H1 (cell line): ENCODE measurements at regions not wholly inside any gene's neighbourhood (a gene's known extent, or its start where the extent isn't known, plus 50 kb on each side); places are given as distances from the start of the nearest gene placed in this dataset.

Source experiments
- CTCF ChIA-PET: fragments of 300-600 bp; sonication (Branson Sonifier 250); formaldehyde crosslinking; loops from one replicate; lab custom pipeline; 2021; ENCODE audit not compliant: partially characterized antibody; lab: Charles Lee
- POLR2A ChIA-PET: fragments of 300-600 bp; sonication (Branson Sonifier 250); formaldehyde crosslinking; loops from one replicate; lab custom pipeline; 2021; ENCODE audit warnings: inconsistent platforms; ENCODE audit not compliant: partially characterized antibody; lab: Charles Lee
- DNase-seq, 2 experiments: peaks; one replicate each; pipeline versions ENCODE4 v3.0.0 to v3.0.0-alpha.2; 2010 to 2022; ENCODE audit warnings: low spot score in 2 of 2, low read depth in 1 of 2, mixed read lengths in 1 of 2
- FAIRE-seq: peaks from 2 replicates; lab custom pipeline; 2011; peaks lifted over from hg19 to GRCh38; lab: Jason Lieb, UNC
- H2AFZ ChIP-seq: 2 replicates; pipeline ENCODE4 v1.8.1; 2012; ENCODE audit warnings: low read length, inconsistent platforms
- H2AK5ac ChIP-seq: 2 replicates; pipeline ENCODE4 v1.6.1; 2013; ENCODE audit warnings: low read depth, low read length
- H2BK120ac ChIP-seq: replicated peaks from 2 replicates; pipeline ENCODE3; 2013; ENCODE audit warnings: low read depth, low read length, inconsistent platforms
- H2BK12ac ChIP-seq: 2 replicates; pipeline ENCODE4 v1.6.1; 2013; ENCODE audit warnings: low read depth, low read length
- H2BK15ac ChIP-seq: 2 replicates; pipeline ENCODE4 v1.6.1; 2013; ENCODE audit warnings: low read length
- H2BK20ac ChIP-seq: 2 replicates; pipeline ENCODE4 v1.6.1; 2013; ENCODE audit warnings: low read length
- H2BK5ac ChIP-seq: 2 replicates; pipeline ENCODE4 v1.6.1; 2013; ENCODE audit warnings: low read depth, low read length
- H3K14ac ChIP-seq: 2 replicates; pipeline ENCODE4 v1.6.1; 2013; ENCODE audit warnings: inconsistent platforms; ENCODE audit not compliant: insufficient read length
- H3K18ac ChIP-seq: 2 replicates; pipeline ENCODE4 v1.6.1; 2013; ENCODE audit warnings: low read length; ENCODE audit errors: extremely low read depth
- H3K23ac ChIP-seq: 2 replicates; pipeline ENCODE4 v1.6.1; 2013; ENCODE audit warnings: inconsistent platforms; ENCODE audit not compliant: insufficient read length
- H3K23me2 ChIP-seq: 2 replicates; pipeline ENCODE4 v1.6.1; 2013; ENCODE audit warnings: low read depth, low read length
- H3K27ac ChIP-seq: 2 replicates; pipeline ENCODE4 v1.6.1; 2011; ENCODE audit warnings: low read depth, low read length, inconsistent platforms
- H3K27me3 ChIP-seq, 4 experiments: replicated peaks in 1 of 4; 1 replicate in 1 of 4; 2 replicates in 3 of 4; pipeline versions ENCODE4 v1.6.1 to v1.8.1; 2011 to 2013; ENCODE audit warnings: low read length in 3 of 4, mild to moderate bottlenecking in 3 of 4, inconsistent platforms in 2 of 4, mixed read lengths in 2 of 4, moderate library complexity in 1 of 4; ENCODE audit not compliant: control insufficient read depth in 3 of 4, insufficient read depth in 3 of 4; ENCODE audit errors: extremely low read depth in 1 of 4
- H3K36me3 ChIP-seq, 4 experiments: 2 replicates each; pipeline versions ENCODE4 v1.6.1 to v1.8.1; 2011 to 2013; ENCODE audit warnings: mild to moderate bottlenecking in 4 of 4, low read length in 3 of 4, moderate library complexity in 2 of 4, control low read depth in 1 of 4, inconsistent platforms in 1 of 4; ENCODE audit not compliant: insufficient read depth in 4 of 4, control insufficient read depth in 2 of 4
- H3K4ac ChIP-seq: replicated peaks from 2 replicates; pipeline ENCODE3; 2013; ENCODE audit warnings: low read length, low read depth, mixed read lengths, inconsistent platforms; ENCODE audit not compliant: insufficient read length
- H3K4me1 ChIP-seq, 4 experiments: replicated peaks in 1 of 4; 1 replicate in 1 of 4; 2 replicates in 3 of 4; pipeline versions ENCODE4 v1.6.1 to v1.8.1; 2011 to 2013; ENCODE audit warnings: low read length in 3 of 4, inconsistent platforms in 2 of 4, mixed read lengths in 1 of 4; ENCODE audit not compliant: insufficient read depth in 4 of 4, control insufficient read depth in 3 of 4
- H3K4me2 ChIP-seq, 2 experiments: 2 replicates each; pipeline versions ENCODE4 v1.6.1 to v1.8.1; 2011 to 2013; ENCODE audit warnings: low read depth in 2 of 2, low read length in 2 of 2, control low read depth in 1 of 2, inconsistent platforms in 1 of 2, mild to moderate bottlenecking in 1 of 2; ENCODE audit not compliant: insufficient read depth in 1 of 2
- H3K4me3 ChIP-seq, 4 experiments: fragments of 200-600, 300-600 bp in 1 of 4; sonication (generic), shearing (Covaris generic), sonication (Bioruptor Twin) in 1 of 4; 2 replicates each; pipeline versions ENCODE4 v1.5.1 to v1.8.1; 2011 to 2016; ENCODE audit warnings: low read length in 4 of 4, low read depth in 3 of 4, control low read depth in 2 of 4, inconsistent platforms in 2 of 4, mild to moderate bottlenecking in 2 of 4, mixed read lengths in 1 of 4, moderate library complexity in 1 of 4; ENCODE audit not compliant: insufficient read depth in 2 of 4; ENCODE audit errors: extremely low read depth in 1 of 4
- H3K56ac ChIP-seq: replicated peaks from 2 replicates; pipeline ENCODE3; 2013; ENCODE audit warnings: low read depth, mild to moderate bottlenecking, mixed read lengths, low read length, inconsistent platforms; ENCODE audit not compliant: insufficient read length
- H3K79me1 ChIP-seq: 2 replicates; pipeline ENCODE4 v1.6.1; 2013; ENCODE audit warnings: low read depth, low read length, control low read depth
- H3K79me2 ChIP-seq, 2 experiments: 2 replicates each; pipeline versions ENCODE4 v1.6.1 to v1.8.1; 2012 to 2013; ENCODE audit warnings: low read length in 2 of 2, mild to moderate bottlenecking in 2 of 2, inconsistent platforms in 1 of 2; ENCODE audit not compliant: insufficient read depth in 2 of 2, control insufficient read depth in 1 of 2
- H3K9ac ChIP-seq, 4 experiments: replicated peaks in 1 of 4; 1 replicate in 1 of 4; 2 replicates in 3 of 4; pipeline versions ENCODE4 v1.6.1 to v1.8.1; 2011 to 2013; ENCODE audit warnings: low read depth in 3 of 4, low read length in 3 of 4, control low read depth in 2 of 4, mild to moderate bottlenecking in 2 of 4, moderate library complexity in 2 of 4, inconsistent platforms in 1 of 4; ENCODE audit errors: extremely low read depth in 1 of 4
- H3K9me3 ChIP-seq, 2 experiments: 2 replicates each; pipeline versions ENCODE4 v1.6.1 to v1.8.1; 2012 to 2013; ENCODE audit warnings: mild to moderate bottlenecking in 2 of 2, moderate library complexity in 2 of 2, control low read depth in 1 of 2, inconsistent platforms in 1 of 2, low read depth in 1 of 2, low read length in 1 of 2, mixed read lengths in 1 of 2; ENCODE audit not compliant: insufficient read depth in 2 of 2
- H4K20me1 ChIP-seq, 2 experiments: replicated peaks in 1 of 2; 2 replicates each; pipeline versions ENCODE3 to v1.8.1; 2011 to 2013; ENCODE audit warnings: inconsistent platforms in 2 of 2, low read length in 2 of 2, mild to moderate bottlenecking in 1 of 2; ENCODE audit not compliant: insufficient read depth in 2 of 2, control insufficient read depth in 1 of 2
- H4K5ac ChIP-seq: 2 replicates; pipeline ENCODE4 v1.6.1; 2013; ENCODE audit warnings: low read length, low read depth, mixed read lengths, inconsistent platforms; ENCODE audit not compliant: insufficient read length
- H4K8ac ChIP-seq: 2 replicates; pipeline ENCODE4 v1.8.0; 2013; ENCODE audit warnings: mild to moderate bottlenecking, moderate library complexity, low read length, inconsistent platforms; ENCODE audit not compliant: insufficient read depth; ENCODE audit errors: extremely low read depth
- H4K91ac ChIP-seq: replicated peaks from 2 replicates; pipeline ENCODE3; 2013; ENCODE audit warnings: low read length, mixed read lengths, inconsistent platforms; ENCODE audit not compliant: insufficient read length
- CTBP2 ChIP-seq: IDR thresholded peaks from 2 replicates; pipeline ENCODE4 v1.7.0; 2011; ENCODE audit warnings: borderline replicate concordance, mild to moderate bottlenecking, moderate library complexity, mixed read lengths, low read length; ENCODE audit not compliant: insufficient read depth, insufficient read length
- WGBS, 2 experiments: shearing (Covaris generic) in 1 of 2; methylation state at CpG; one replicate each; pipeline versions ENCODE4 v1.1.6 to v1.1.7; 2013 to 2015; ENCODE audit warnings: low lambda C conversion rate in 2 of 2, mixed read lengths in 2 of 2, inconsistent platforms in 1 of 2, low coverage in 1 of 2, missing lambda C conversion rate in 1 of 2; ENCODE audit not compliant: insufficient replicate concordance in 2 of 2, insufficient coverage in 1 of 2, insufficient read length in 1 of 2; ENCODE audit errors: extremely low coverage in 1 of 2, missing lambda C conversion rate in 1 of 2; 5-methylcytosine and 5-hydroxymethylcytosine counted together

GRCh38 chr3:153967260-153967659 is 153.9 kb upstream of the ARHGEF26 start:
- Histone ChIP-seq H3K4me3 (no peak overlapping the region), H3K4me2 (no peak overlapping the region), H2BK120ac (no peak overlapping the region), H2AFZ (no peak overlapping the region), H3K79me2 (no peaks in the 10 kb centered on the region), H3K14ac (no peak overlapping the region), H4K8ac (no peak overlapping the region), H3K4ac (no peak overlapping the region), H4K5ac (no peak overlapping the region), H3K4me1 (no peaks in the 10 kb centered on the region), H3K27me3 (no peaks in the 10 kb centered on the region), H2AK5ac (no peak overlapping the region), H3K36me3 (no peaks in the 10 kb centered on the region), H2BK20ac (no peak overlapping the region), H3K18ac (no peak overlapping the region), H3K27ac (no peak overlapping the region), H4K91ac (no peak overlapping the region), H3K9ac (no peak overlapping the region), H4K20me1 (no peaks in the 10 kb centered on the region), H3K79me1 (no peaks in the 10 kb centered on the region), H3K23ac (no peak overlapping the region), H2BK15ac (no peak overlapping the region), H2BK12ac (no peak overlapping the region), H2BK5ac (no peak overlapping the region), H3K23me2 (no peaks in the 10 kb centered on the region), H3K56ac (no peak overlapping the region), H3K9me3 (no peaks in the 10 kb centered on the region)
- no peak for TF ChIP-seq CTBP2
- DNase-seq, result no peak
- POLR2A ChIA-PET, result no interaction called here
- CTCF ChIA-PET, result interaction anchor here (0.6 to 1.9 kb wide), 2 partner anchors 9 to 26 kb away, joined by 3 to 5 read pairs; no protein-coding TSS in a partner anchor
- 96% methylated on average over 2 of the region's 2 CpGs; no CpG with 5 or more reads in 1 of the 2 experiments for WGBS, 2 experiments
- no peak for FAIRE-seq
